Neural cell (in vitro differentiated cells): ENCODE measurements at regions not wholly inside any gene's neighbourhood (a gene's known extent, or its start where the extent isn't known, plus 50 kb on each side); places are given as distances from the start of the nearest gene placed in this dataset.

Experiments
- H2AFZ ChIP-seq: fragments of 200-600, 300-800 bp; sonication (generic), shearing (Covaris generic); 2 replicates; pipeline ENCODE4 v1.6.0; 2014; ENCODE audit warnings: low read depth, mild to moderate bottlenecking, antibody characterized with exemption, low read length, moderate library complexity
- H3F3A ChIP-seq: fragments of 200-600 bp; shearing (Covaris generic); 2 replicates; pipeline ENCODE4 v1.6.1; 2016; ENCODE audit warnings: mild to moderate bottlenecking, moderate library complexity, mixed read lengths, antibody characterized with exemption, low read length; ENCODE audit not compliant: insufficient read depth, poor library complexity, severe bottlenecking
- H3K27ac ChIP-seq: fragments of 200-600, 300-800 bp; sonication (generic), shearing (Covaris generic); 2 replicates; pipeline ENCODE4 v1.5.1; 2014; ENCODE audit warnings: mild to moderate bottlenecking, low read length, moderate library complexity
- H3K27me3 ChIP-seq: fragments of 300-800, 200-600 bp; sonication (generic), shearing (Covaris generic); 2 replicates; pipeline ENCODE4 v1.6.0; 2014; ENCODE audit warnings: mild to moderate bottlenecking, low read depth, low read length, moderate library complexity; ENCODE audit not compliant: insufficient read depth
- H3K36me3 ChIP-seq: fragments of 300-800, 200-600 bp; sonication (generic), shearing (Covaris generic); 2 replicates; pipeline ENCODE4 v1.5.1; 2014; ENCODE audit warnings: mild to moderate bottlenecking, antibody characterized with exemption, low read length, moderate library complexity; ENCODE audit not compliant: insufficient read depth
- H3K4me2 ChIP-seq: fragments of 300-800, 200-600 bp; sonication (generic), shearing (Covaris generic); 2 replicates; pipeline ENCODE4 v1.6.0; 2014; ENCODE audit warnings: mild to moderate bottlenecking, low read length
- H3K4me3 ChIP-seq: fragments of 300-800, 200-600 bp; sonication (generic), shearing (Covaris generic); 2 replicates; pipeline ENCODE4 v1.5.1; 2014; ENCODE audit warnings: mild to moderate bottlenecking, low read length, moderate library complexity
- H3K79me2 ChIP-seq: fragments of 200-600 bp; shearing (Covaris generic); replicated peaks from 2 replicates; pipeline ENCODE4 v1.6.0; 2014; ENCODE audit warnings: mild to moderate bottlenecking, low read length, moderate library complexity; ENCODE audit not compliant: insufficient read depth
- H3K9ac ChIP-seq: fragments of 300-800, 200-600 bp; sonication (generic), shearing (Covaris generic); 2 replicates; pipeline ENCODE4 v1.6.1; 2016; ENCODE audit warnings: mild to moderate bottlenecking, low read length, mixed read lengths
- H3K9me2 ChIP-seq: fragments of 200-600 bp; shearing (Covaris generic); 2 replicates; pipeline ENCODE4 v1.6.1; 2016; ENCODE audit warnings: mild to moderate bottlenecking, low read length, mixed read lengths; ENCODE audit not compliant: insufficient read depth
- H3K9me3 ChIP-seq: fragments of 200-600, 300-800 bp; sonication (generic), shearing (Covaris generic); 2 replicates; pipeline ENCODE4 v1.6.1; 2016; ENCODE audit warnings: mild to moderate bottlenecking, mixed run types, low read length, moderate library complexity, mixed read lengths
- H4K20me1 ChIP-seq: fragments of 200-600 bp; shearing (Covaris generic); 2 replicates; pipeline ENCODE4 v1.6.1; 2016; ENCODE audit warnings: mild to moderate bottlenecking, mixed run types; ENCODE audit not compliant: insufficient read depth
- CTCF ChIP-seq: fragments of 450-650 bp; IDR thresholded peaks from 2 replicates; pipeline ENCODE4 v1.5.1; 2014; ENCODE audit warnings: antibody characterized with exemption, mild to moderate bottlenecking, moderate library complexity; ENCODE audit not compliant: poor library complexity, severe bottlenecking
- EP300 ChIP-seq: fragments of 450-650 bp; conservative IDR thresholded peaks from 2 replicates; pipeline ENCODE4 v1.6.1; 2014; ENCODE audit warnings: antibody characterized with exemption, mild to moderate bottlenecking, moderate library complexity; ENCODE audit not compliant: poor library complexity, severe bottlenecking
- EZH2 ChIP-seq: fragments of 200-600, 300-800 bp; shearing (Covaris generic), sonication (generic); IDR thresholded peaks from 2 replicates; pipeline ENCODE4 v1.6.1; 2014; ENCODE audit warnings: antibody characterized with exemption, low read length, borderline replicate concordance, mild to moderate bottlenecking; ENCODE audit not compliant: insufficient read depth, poor library complexity, severe bottlenecking
- MXI1 ChIP-seq: fragments of 450-650 bp; conservative IDR thresholded peaks from 2 replicates; pipeline ENCODE4 v1.6.1; 2014; ENCODE audit warnings: antibody characterized with exemption, mild to moderate bottlenecking; ENCODE audit not compliant: poor library complexity, severe bottlenecking
- POLR2AphosphoS5 ChIP-seq: IDR thresholded peaks from 2 replicates; pipeline ENCODE4 v1.6.1; 2012
- RAD21 ChIP-seq: fragments of 450-650 bp; conservative IDR thresholded peaks from 2 replicates; pipeline ENCODE4 v1.6.1; 2014; ENCODE audit warnings: antibody characterized with exemption, mild to moderate bottlenecking, moderate library complexity
- REST ChIP-seq: IDR thresholded peaks from 2 replicates; pipeline ENCODE4 v1.6.1; 2012; ENCODE audit warnings: borderline replicate concordance
- SMC3 ChIP-seq: fragments of 450-650 bp; conservative IDR thresholded peaks from 2 replicates; pipeline ENCODE4 v1.6.1; 2014; ENCODE audit warnings: antibody characterized with exemption, mild to moderate bottlenecking, moderate library complexity; ENCODE audit not compliant: poor library complexity
- TAF1 ChIP-seq: IDR thresholded peaks from 2 replicates; pipeline ENCODE4 v1.6.1; 2012; ENCODE audit warnings: low read depth

- Histone ChIP-seq H3K27ac (no peak overlapping the region), H3K9me2 (no peaks in the 10 kb centered on the region), H3K9me3 (no peaks in the 10 kb centered on the region), H3K4me3 (no peak overlapping the region), H3K27me3 (no peaks in the 10 kb centered on the region), H3K9ac (no peak overlapping the region), H3K36me3 (no peaks in the 10 kb centered on the region), H3K4me2 (no peak overlapping the region), H3K79me2 (no peaks in the 10 kb centered on the region), H3F3A (no peaks in the 10 kb centered on the region), H4K20me1 (no peaks in the 10 kb centered on the region), H2AFZ (no peak overlapping the region)
- no peak for TF ChIP-seq REST
- no peak for TF ChIP-seq MXI1
Observed at GRCh38 chr6:132898376-132898775, 84.0 kb downstream of the RPS12 start.

GRCh38 chr6:132900849-132901248, 86.5 kb downstream of the RPS12 start:
- no peak overlapping the region for H2AFZ ChIP-seq
- no peaks in the 10 kb centered on the region for H3K9me2 ChIP-seq
- no peak overlapping the region for H3K27ac ChIP-seq
- H3K27me3 ChIP-seq: no peaks in the 10 kb centered on the region
- no peaks in the 10 kb centered on the region for H3F3A ChIP-seq
- TF ChIP-seq EZH2: no peak
- no peak for TF ChIP-seq POLR2AphosphoS5
- TF ChIP-seq EP300: no peak
- no peak for TF ChIP-seq RAD21
- TF ChIP-seq MXI1: no peak
- TF ChIP-seq SMC3: no peak
- TF ChIP-seq CTCF: no peak
- no peak for TF ChIP-seq REST
- TF ChIP-seq TAF1: no peak
- H3K9me3 ChIP-seq: no peaks in the 10 kb centered on the region
- H3K4me3 ChIP-seq: no peak overlapping the region
- H3K79me2 ChIP-seq: no peaks in the 10 kb centered on the region
- H3K36me3 ChIP-seq: no peaks in the 10 kb centered on the region
- H4K20me1 ChIP-seq: no peaks in the 10 kb centered on the region
- no peak overlapping the region for H3K4me2 ChIP-seq
- H3K9ac ChIP-seq: no peak overlapping the region
